Dendritic cell treated with granulocyte-macrophage colony-stimulating factor and Interleukin-4, amounts not matched to agents 40 ng/mL and 50 ng/mL, for 4 days (primary cell): ENCODE measurements at regions not wholly inside any gene's neighbourhood (a gene's known extent, or its start where the extent isn't known, plus 50 kb on each side); places are given as distances from the start of the nearest gene placed in this dataset.
"Not testable (repeated sequence)": the region's sequence is repeated elsewhere in the genome, so short reads cannot be mapped to it uniquely, and the experiment has no call there.

Source experiments
- H3K27ac Mint-ChIP-seq: one replicate; pipeline ENCODE4 v1.8.0; 2022; ENCODE audit warnings: mild to moderate bottlenecking, mixed read lengths
- H3K27me3 Mint-ChIP-seq: one replicate; pipeline ENCODE4 v1.8.0; 2022; ENCODE audit warnings: mild to moderate bottlenecking, mixed read lengths
- H3K36me3 Mint-ChIP-seq: one replicate; pipeline ENCODE4 v1.8.0; 2022; ENCODE audit warnings: low read depth, mixed read lengths
- H3K4me1 Mint-ChIP-seq: one replicate; pipeline ENCODE4 v1.8.0; 2022; ENCODE audit warnings: low read depth, mixed read lengths
- H3K4me3 Mint-ChIP-seq: one replicate; pipeline ENCODE4 v1.8.0; 2022; ENCODE audit warnings: mild to moderate bottlenecking, moderate library complexity, mixed read lengths
- H3K9me3 Mint-ChIP-seq: one replicate; pipeline ENCODE4 v1.8.0; 2022; ENCODE audit warnings: mixed read lengths
- intact Hi-C: fragments of 100-400 bp; cut with micrococcal nuclease; formaldehyde crosslinking; loops from one replicate; pipeline ENCODE4 v1.15.0; 2022

DNA sequence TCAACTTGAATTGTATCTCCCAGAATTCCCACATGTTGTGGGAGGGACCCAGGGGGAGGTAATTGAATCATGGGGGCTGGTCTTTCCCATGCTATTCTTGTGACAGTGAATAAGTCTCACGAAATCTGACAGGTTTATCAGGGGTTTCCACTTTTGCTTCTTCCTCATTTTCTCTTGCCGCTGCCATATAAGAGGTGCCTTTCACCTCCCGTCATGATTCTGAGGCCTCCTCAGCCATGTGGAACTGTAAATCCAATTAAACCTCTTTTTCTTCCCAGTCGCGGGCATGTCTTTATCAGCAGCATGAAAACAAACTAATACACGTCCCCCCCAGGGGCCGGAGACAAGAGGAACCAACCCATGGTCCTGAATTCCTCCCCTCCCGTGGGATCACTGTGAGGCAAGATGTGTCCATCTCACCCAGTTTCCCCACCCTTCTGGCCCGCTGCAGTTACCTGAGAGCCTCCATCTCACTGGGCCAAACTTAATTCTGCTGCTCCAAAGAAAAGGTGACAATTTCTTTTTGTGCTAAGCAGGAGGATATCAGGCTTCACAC, 354.0 kb upstream of the JARID2 start:
- H3K36me3 Mint-ChIP-seq, intact Hi-C loops, H3K4me3 Mint-ChIP-seq, H3K27me3 Mint-ChIP-seq: not testable (repeated sequence)
- H3K4me1 Mint-ChIP-seq, result peaks cover 12% of the 10 kb centered on the region
- H3K9me3 Mint-ChIP-seq, result peaks cover 13% of the 10 kb centered on the region
- peak overlapping the region; percentile 41 for H3K27ac Mint-ChIP-seq

DNA sequence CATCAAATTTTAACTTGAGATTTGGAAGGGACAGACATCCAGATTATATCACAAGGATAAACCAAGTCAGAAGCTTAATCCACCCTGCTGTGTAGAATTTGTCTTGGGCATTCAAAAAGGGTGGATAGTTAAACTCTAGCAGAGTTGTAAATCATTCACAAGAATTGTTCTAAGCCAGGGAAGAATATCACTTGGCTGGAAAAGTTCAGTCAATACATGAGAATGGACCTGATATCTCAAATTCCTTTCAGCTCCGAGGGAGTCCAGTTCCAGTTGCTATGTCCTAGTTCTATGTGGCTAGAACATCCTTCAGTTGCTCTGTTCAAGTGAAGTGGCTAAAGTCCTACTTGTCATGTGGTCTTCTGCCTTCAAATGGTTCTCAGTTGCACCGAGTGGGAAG, 351.8 kb upstream of the JARID2 start:
- peaks cover 26% of the 10 kb centered on the region for H3K4me1 Mint-ChIP-seq
- H3K27me3 Mint-ChIP-seq, result peaks cover 5% of the 10 kb centered on the region
- no peak overlapping the region for H3K27ac Mint-ChIP-seq
- H3K4me3 Mint-ChIP-seq, result no peak overlapping the region
- H3K36me3 Mint-ChIP-seq, result peaks cover 8% of the 10 kb centered on the region
- intact Hi-C loops, result no loop called here
- peaks cover 13% of the 10 kb centered on the region for H3K9me3 Mint-ChIP-seq

DNA sequence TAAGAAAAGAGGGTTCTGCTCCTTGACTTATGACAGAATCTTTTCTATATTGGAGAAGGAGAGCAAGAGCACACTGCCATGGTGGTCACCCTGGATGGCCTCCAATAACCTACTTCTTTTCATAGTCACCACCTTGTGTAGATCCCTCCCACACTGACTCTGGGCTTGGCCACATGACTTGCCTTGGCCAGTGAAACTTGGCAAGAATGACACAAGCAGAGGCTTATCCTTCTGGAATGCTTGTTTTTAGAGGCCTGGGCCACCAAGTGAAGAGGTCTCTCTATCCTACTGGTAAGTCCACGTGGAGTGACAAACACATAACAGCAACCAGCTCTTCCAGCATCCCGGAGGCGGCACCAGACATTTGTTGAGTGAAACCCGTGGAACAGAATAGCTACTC, 349.4 kb upstream of the JARID2 start:
- Mint-ChIP-seq H3K27ac (no peak overlapping the region), H3K4me3 (no peak overlapping the region), H3K27me3 (peaks cover 5% of the 10 kb centered on the region), H3K4me1 (peaks cover 28% of the 10 kb centered on the region), H3K36me3 (no peaks in the 10 kb centered on the region), H3K9me3 (no peaks in the 10 kb centered on the region)
- intact Hi-C loops, result no loop called here

DNA sequence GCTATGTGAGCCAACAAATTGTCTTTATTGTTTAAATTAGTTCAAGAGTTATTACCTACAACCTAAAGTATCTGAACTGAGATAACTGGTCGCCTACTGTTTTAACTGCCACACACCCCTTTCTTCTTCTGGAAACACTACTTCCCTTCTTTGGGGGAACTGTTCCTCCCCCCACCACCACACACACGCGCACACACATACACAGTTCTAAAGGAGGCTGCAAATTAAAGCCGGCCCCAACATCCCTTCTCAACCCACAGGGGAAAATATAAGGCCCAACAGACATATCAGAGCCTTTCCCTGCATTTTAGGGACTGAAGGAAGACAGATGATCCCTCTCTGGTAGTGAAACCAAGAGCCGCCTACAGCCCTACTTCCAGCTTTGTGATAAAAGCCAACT, 348.0 kb upstream of the JARID2 start:
- intact Hi-C loops, result no loop called here
- Mint-ChIP-seq H3K4me3 (peak overlapping the region; percentile 64), H3K27me3 (peaks cover 7% of the 10 kb centered on the region), H3K4me1 (peaks cover 34% of the 10 kb centered on the region), H3K36me3 (no peaks in the 10 kb centered on the region), H3K27ac (peak overlapping the region; percentile 82), H3K9me3 (no peaks in the 10 kb centered on the region)

DNA sequence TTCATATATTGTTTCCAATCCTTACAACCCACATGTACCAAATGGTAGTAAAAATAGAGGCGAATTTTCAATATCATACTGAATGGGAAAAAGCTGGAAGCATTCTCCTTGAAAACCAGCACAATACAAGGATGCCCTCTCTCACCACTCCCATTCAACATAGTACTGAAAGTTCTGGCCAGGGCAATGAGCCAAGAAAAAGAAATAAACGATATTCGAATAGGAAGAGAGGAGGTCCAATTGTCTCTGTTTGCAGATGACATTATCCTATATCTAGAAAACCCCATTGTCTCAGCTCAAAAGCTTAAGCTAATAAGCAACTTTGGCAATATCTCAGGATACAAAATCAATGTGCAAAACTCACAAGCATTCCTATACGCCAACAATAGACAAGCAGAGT, 346.4 kb upstream of the JARID2 start:
- H3K9me3 Mint-ChIP-seq, H3K27me3 Mint-ChIP-seq, H3K4me3 Mint-ChIP-seq, H3K36me3 Mint-ChIP-seq, intact Hi-C loops, H3K27ac Mint-ChIP-seq: not testable (repeated sequence)
- H3K4me1 Mint-ChIP-seq, result peaks cover 45% of the 10 kb centered on the region

DNA sequence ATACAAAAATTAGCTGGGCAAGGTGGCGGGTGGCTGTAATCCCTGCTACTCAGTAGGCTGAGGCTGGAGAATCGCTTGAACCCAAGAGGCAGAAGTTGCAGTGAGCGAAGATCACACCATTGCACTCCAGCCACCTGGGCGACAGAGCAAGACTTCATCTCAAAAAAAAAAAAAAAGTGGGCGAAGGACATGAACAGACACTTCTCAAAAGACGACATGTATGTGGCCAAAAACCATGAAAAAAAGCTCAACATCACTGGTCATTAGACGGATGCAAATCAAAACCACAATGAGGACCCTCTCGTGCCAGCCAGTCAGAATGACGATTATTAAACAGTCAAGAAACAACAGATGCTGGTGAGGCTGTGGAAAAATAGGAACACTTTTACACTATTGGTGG, 344.9 kb upstream of the JARID2 start:
- Mint-ChIP-seq H3K4me1 (peaks cover 42% of the 10 kb centered on the region), H3K27ac (no peak overlapping the region), H3K9me3 (no peaks in the 10 kb centered on the region), H3K27me3 (peaks cover 2% of the 10 kb centered on the region), H3K4me3 (no peak overlapping the region), H3K36me3 (no peaks in the 10 kb centered on the region)
- intact Hi-C loops, result no loop called here

DNA sequence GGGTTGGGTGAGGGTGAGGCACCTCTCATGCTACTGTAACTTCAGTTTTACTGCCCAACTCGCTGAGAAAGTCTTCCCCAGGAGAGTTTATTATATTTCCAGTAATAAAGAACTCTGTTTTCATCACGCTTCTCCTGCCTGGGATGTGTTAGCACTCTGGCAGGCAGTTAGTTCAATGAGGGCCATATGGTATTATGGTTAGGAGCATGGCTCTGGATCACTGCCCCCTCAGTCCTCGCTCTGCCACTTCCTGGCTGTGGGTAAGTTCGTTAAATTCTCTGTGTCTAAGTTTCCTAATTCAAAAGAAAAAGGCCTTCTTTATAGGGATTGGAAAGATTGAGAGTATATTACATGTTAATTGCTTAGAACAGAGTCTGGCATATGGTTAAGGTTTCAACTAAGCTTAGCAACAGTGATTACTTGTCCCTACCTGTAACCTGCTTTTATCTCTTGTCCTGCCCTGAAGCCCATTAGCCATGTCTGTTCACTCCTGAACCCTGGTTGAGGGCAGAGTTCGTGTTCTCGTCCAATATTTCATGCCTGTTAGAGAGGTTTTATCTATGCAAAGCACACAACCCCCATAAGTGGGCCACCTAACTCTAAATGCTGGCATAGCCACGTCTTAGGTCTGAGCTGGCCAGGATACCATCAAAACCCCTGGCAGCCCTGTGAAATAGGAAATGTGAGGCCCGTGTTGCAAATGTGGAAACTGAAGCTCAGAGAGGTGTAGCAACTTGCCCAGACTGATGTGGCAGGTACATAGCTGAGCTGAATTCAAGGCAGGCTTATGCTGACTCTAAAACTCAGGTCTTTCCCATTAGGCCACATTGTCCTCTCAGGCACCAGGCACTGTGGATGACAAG, 342.5 kb upstream of the JARID2 start:
- Mint-ChIP-seq H3K9me3 (no peaks in the 10 kb centered on the region), H3K27me3 (peaks cover 2% of the 10 kb centered on the region), H3K36me3 (no peaks in the 10 kb centered on the region), H3K27ac (no peak overlapping the region), H3K4me3 (no peak overlapping the region), H3K4me1 (peaks cover 31% of the 10 kb centered on the region)
- intact Hi-C loops, result no loop called here

DNA sequence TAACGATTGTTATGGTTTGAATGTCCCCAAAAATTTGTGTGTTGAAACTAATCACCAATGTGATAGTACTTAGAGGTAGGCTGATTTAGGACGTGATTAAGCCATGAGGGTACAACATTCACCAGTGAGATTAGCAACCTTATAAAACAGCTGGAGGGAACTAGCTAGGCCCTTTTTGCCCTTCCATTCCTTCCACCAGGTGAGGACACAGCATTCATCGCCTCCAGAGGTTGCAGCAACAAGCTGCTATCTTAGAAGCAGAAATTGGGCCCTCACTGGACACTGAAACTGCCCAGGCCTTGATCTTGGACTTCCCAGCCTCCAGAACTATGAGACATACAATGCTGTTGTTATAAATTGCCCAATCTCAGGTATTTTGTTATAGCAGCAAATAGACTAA, 340.7 kb upstream of the JARID2 start:
- H3K36me3 Mint-ChIP-seq, result no peaks in the 10 kb centered on the region
- H3K27ac Mint-ChIP-seq, result no peak overlapping the region
- no peaks in the 10 kb centered on the region for H3K9me3 Mint-ChIP-seq
- no peak overlapping the region for H3K4me3 Mint-ChIP-seq
- intact Hi-C loops, result no loop called here
- peaks cover 34% of the 10 kb centered on the region for H3K4me1 Mint-ChIP-seq
- H3K27me3 Mint-ChIP-seq, result peaks cover 2% of the 10 kb centered on the region

DNA sequence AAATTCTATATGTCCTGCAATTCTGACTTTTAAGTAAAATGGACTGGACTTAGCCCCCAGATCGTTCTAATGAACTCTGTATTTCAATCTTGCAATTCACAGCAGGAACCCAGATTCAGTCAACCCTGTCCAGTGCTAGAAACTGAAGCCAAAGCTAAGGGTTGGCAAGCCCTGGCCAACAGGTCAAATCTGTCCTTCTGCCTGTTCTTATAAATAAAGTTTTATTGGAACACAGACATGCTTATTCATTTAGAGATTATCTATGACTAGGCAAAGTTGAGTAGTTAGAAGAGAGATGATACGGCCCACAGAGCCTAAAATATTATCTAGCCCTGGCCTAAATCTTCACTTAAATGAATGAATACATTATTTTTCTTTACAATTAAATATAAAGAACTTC, 339.2 kb upstream of the JARID2 start:
- Mint-ChIP-seq H3K27ac (no peak overlapping the region), H3K4me3 (no peak overlapping the region), H3K27me3 (peaks cover 2% of the 10 kb centered on the region), H3K9me3 (no peaks in the 10 kb centered on the region), H3K4me1 (peaks cover 38% of the 10 kb centered on the region), H3K36me3 (peaks cover 3% of the 10 kb centered on the region)
- intact Hi-C loops, result no loop called here

DNA sequence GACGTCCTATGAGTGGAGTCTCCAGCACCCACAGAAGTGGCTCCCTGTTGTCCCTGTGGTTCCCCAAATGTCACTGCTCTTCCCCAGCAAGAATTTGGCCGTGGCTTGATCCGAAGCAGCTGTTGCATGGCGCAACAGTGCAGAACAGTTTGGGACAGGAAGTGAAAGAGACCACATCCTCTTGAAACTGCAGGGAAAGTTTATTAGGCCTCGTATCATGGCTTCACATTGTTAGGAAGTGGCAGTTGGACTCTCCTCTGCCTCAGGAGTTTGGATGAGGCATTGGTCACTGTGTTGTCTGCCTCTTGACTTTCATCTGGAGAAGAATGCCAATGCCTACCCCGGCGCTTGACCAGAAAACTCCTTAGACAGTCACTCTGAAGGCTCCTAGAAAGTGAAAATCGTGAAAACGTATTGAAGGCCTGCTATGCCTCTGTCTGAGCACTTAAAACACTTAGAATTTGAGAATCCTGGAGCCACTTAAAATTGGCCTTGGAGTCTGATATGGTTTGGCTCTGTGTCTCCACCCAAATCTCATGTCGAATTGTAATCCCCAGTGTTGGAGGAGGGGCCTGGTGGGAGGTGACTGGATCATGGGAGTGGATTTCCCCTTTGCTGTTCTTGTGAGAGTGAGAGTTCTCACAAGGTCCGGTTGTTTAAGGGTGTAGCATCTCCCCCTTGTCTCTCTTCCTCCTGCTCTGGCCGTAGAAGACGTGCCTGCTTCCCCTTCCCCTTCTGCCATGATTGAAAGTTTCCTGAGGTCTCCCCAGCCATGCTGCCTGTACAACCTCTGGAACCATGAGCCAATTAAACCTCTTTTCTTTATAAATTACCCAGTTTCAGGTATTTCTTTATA, 334.9 kb upstream of the JARID2 start:
- Mint-ChIP-seq H3K4me3 (no peak overlapping the region), H3K9me3 (no peaks in the 10 kb centered on the region), H3K27me3 (peaks cover 3% of the 10 kb centered on the region), H3K36me3 (peaks cover 5% of the 10 kb centered on the region), H3K27ac (peak overlapping the region; percentile 85), H3K4me1 (peaks cover 38% of the 10 kb centered on the region)
- intact Hi-C loops, result loop anchor here (1.0 to 10.0 kb wide), 2 partner anchors 10 to 186 kb away; no protein-coding TSS in a partner anchor

DNA sequence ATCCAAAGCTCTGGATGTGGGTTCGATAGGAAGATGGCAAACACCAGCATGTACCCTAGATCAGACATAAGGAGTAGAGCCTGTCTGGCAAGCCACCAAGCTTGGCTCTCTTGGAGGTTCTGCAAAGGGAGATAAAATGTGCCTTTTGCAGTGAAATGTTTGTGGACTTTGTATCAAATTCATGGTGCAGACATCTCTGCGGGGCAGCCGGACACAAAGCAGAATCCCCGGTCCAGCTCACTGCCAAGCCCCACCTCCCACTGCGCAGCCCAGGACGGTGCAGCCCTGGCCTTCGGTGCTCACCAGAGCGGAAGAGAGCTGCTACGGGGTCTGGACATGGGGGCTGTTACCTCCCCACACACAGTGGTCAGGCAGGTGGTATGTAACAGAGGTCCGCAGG, 333.6 kb upstream of the JARID2 start:
- H3K27me3 Mint-ChIP-seq, result peaks cover 3% of the 10 kb centered on the region
- peaks cover 5% of the 10 kb centered on the region for H3K36me3 Mint-ChIP-seq
- H3K9me3 Mint-ChIP-seq, result no peaks in the 10 kb centered on the region
- peak overlapping the region; percentile 85 for H3K27ac Mint-ChIP-seq
- no peak overlapping the region for H3K4me3 Mint-ChIP-seq
- H3K4me1 Mint-ChIP-seq, result peaks cover 46% of the 10 kb centered on the region
- intact Hi-C loops, result loop anchor here (10.0 kb wide), 1 partner anchor 187 kb away; no protein-coding TSS in a partner anchor

DNA sequence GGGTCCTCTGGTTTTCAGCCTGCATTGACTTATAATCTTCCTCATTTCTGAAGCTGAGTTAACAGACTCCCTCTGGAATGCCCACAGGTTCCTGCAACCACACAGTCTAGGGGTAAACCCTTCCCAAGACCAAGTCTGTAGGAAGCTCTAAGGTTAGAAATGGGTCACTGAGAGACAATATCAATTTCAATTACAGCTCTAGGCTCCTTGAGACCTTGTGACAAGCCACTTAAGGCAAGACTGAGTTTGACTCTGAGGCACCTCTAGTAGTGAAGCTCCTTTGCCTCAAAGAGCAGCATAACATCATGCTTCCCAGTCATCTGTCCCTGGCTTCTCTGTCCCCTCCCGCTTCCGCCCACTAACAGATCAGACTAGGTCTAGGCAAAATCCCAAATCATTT, 333.2 kb upstream of the JARID2 start:
- Mint-ChIP-seq H3K4me1 (peaks cover 51% of the 10 kb centered on the region), H3K27me3 (peaks cover 3% of the 10 kb centered on the region), H3K9me3 (no peaks in the 10 kb centered on the region), H3K36me3 (peaks cover 5% of the 10 kb centered on the region), H3K4me3 (no peak overlapping the region), H3K27ac (no peak overlapping the region)
- intact Hi-C loops, result loop anchor here (10.0 kb wide), 1 partner anchor 188 kb away; no protein-coding TSS in a partner anchor

DNA sequence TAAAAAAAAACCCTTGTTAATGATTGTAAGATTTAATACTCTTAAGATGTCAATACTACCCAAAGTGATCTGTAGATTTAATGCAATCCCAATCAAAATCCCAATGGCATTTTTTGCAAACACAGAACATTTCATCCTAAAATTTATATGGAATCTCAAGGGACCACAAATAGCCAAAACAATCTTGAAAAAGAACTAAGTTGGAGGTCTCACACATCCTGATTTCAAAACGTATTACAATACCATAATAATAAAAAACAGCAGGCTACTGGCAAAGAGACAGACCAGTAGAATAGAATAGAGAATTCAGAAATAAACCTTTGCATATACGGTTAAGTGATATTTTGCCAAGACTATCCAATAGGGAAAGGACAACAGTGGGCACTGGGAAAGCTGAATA, 331.9 kb upstream of the JARID2 start:
- intact Hi-C loops, result loop anchor here (10.0 kb wide), 1 partner anchor 189 kb away; no protein-coding TSS in a partner anchor

More for the DNA sequence above, 331.9 kb upstream of the JARID2 start:
- Mint-ChIP-seq H3K36me3 (peaks cover 5% of the 10 kb centered on the region), H3K4me3 (no peak overlapping the region), H3K4me1 (peaks cover 62% of the 10 kb centered on the region), H3K27me3 (peaks cover 3% of the 10 kb centered on the region), H3K27ac (no peak overlapping the region), H3K9me3 (no peaks in the 10 kb centered on the region)
